ENCODE measurements at regions not wholly inside any gene's neighbourhood (a gene's known extent, or its start where the extent isn't known, plus 50 kb on each side); places are given as distances from the start of the nearest gene placed in this dataset.

DNA sequence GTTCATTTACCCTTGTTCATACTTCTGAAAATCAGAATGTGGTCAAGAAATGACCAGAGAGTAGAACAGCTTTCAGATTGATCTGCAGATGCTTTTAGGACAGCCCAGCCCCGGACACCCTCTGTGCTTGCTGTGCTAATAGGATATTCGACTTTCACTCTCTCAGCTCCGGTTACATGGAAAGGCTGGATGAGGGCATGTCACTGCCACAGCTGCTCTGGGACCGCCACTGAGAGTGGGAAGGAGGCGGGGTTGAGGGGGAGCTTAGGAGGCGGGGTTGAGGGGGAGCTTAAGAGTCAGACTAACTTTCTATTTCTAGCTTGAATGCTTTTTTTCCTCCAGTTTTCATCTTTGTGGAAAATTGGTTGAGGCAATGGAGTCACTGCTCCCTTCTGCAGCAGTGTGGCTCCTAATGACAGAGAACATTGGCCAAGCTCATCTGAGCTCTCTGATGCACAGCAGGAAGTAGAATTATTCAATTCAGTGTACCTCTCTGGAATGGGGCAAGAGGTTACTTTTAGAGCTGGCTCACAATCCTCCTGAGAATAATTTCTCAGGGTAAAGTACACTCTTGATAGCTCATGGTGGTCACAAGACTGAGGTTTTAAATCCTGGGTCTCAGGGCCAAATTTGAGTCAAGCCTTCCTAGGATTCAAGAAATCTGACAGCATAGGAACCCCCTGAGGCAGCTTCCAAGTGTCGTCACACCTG, 74.6 kb upstream of the NPAS1 start:
- TF ChIP-seq, protein P1, sequence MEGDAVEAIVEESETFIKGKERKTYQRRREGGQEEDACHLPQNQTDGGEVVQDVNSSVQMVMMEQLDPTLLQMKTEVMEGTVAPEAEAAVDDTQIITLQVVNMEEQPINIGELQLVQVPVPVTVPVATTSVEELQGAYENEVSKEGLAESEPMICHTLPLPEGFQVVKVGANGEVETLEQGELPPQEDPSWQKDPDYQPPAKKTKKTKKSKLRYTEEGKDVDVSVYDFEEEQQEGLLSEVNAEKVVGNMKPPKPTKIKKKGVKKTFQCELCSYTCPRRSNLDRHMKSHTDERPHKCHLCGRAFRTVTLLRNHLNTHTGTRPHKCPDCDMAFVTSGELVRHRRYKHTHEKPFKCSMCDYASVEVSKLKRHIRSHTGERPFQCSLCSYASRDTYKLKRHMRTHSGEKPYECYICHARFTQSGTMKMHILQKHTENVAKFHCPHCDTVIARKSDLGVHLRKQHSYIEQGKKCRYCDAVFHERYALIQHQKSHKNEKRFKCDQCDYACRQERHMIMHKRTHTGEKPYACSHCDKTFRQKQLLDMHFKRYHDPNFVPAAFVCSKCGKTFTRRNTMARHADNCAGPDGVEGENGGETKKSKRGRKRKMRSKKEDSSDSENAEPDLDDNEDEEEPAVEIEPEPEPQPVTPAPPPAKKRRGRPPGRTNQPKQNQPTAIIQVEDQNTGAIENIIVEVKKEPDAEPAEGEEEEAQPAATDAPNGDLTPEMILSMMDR (IDR thresholded peaks at IDR 0.05; ENCODE audit: extremely low read depth, missing control alignments) = no peak
- DNase-seq (ENCODE audit: low spot score) = no peak

DNA sequence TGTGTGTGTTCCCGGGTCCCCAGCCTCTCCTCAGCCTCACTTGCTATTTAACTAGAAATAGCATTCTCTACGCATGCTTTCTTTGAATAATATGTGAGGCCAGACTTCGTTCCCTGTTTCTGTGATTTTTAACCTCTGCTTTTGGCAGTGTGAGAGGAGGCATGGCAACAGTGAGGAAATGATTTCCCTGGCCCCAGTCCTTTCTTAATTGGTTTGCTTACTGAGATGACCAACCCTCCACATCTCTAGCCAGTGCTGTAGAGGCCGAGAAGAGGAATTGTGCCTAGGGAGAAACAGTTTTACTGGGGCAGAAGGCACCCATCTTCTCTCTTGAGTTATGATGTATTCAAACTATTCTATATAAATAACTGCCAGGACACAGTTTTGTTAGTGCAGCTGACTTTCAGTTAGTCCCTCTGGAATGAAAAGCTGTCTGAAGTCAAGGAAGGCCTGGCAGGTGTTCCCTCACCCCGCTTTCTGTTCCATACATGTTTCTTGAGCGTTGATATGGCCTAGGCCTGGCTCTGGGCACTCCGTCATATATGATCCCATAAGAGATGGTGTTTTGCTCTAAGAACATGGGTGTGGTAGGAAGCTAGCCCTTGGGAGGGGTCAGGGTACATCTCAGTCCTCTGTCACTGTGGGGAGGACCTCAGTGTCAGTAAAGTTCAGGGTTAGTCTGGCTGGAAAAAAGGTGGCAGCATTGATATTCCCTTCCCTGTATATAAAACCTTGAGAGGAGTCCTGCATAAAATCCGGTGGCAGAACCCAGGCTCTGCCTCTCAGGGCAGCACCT, 73.7 kb upstream of the NPAS1 start:
- DNase-seq (ENCODE audit: low spot score) = no peak
- TF ChIP-seq, protein P1 (IDR thresholded peaks at IDR 0.05; ENCODE audit: extremely low read depth, missing control alignments) = no peak

DNA sequence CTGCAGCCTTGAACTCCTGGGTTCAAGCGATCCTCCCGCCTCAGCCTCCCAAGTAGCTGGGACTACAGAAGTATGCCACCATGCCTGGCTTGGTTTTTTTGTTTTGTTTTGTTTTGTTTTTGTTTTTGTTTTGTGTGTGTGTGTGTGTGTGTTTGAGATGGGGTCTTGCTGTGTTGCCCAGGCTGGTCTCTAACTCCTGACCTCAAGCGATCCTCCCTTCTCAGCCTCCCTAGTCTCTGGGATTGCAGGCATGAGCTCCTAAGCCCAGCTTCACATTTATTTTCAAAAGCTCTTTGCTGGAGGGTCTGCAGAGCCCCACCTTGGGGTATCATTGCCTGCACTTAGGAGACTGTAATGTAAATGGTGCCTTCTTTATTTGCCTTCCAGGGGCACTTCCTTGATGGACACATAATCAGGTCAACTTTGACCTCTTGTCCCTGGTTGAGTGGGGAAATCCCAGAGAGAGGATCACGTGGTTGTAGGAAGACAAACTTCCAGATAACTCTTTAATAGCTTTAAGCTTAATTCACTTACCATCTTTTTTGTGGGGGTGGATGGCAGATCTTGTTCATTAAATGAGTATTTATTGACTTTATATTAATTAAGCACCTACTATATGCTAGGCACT, 72.9 kb upstream of the NPAS1 start:
- DNase-seq (ENCODE audit: low spot score) = no peak
- TF ChIP-seq, protein P1 (IDR thresholded peaks at IDR 0.05; ENCODE audit: extremely low read depth, missing control alignments) = no peak

DNA sequence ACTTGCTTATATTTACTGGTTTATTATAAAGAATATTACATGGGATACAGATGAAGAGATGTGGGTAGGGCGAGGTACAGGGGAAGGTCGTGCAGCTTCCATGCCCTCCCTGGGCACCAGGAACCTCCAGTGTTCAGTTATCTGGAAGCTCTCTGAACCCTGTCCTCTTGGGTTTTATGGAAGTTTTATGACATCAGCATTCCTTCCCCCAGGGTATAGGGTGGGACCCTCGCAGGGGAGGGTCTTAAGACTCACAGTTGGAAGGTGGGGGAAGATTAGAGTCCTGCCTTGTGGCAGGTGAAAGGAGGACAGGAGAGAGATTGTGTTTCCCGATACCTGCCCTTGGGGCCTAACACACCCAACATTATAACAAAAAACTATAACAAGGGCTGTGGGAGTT, 71.8 kb upstream of the NPAS1 start:
- TF ChIP-seq, protein P1 (IDR thresholded peaks at IDR 0.05; ENCODE audit: extremely low read depth, missing control alignments) = no peak

DNA sequence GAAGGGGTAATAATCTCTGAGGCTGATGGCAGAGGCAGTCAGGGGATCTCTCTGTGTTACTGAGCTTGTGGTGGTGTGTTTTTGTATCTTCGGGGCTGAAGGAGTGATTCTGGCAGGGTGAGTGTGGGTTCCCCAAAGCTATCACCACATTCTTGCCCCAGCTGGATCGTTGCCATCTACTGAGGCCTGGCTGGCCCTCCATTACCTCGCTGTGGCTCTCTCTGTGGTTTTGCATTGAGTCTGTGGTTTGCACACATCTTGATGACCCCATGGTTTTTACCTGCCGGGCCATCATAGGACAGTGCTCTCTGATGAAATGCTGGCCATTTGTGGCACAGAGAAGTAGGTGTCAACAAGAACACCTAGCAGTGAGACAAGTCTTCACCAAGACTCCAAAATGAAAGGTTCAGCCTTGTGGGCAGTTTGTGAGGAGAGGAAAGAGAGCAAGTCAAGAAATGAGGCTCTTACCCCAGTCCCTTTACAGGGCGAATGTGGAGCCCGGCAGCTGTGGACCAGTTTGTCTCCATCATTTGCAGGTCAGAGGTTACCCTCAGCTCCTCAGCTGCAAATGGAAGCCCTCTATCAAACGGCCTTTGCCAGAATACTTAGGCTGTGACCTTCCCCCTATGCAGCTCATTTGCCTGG, 69.0 kb upstream of the NPAS1 start:
- TF ChIP-seq, protein P1 (IDR thresholded peaks at IDR 0.05; ENCODE audit: extremely low read depth, missing control alignments) = no peak
- DNase-seq (ENCODE audit: low spot score) = no peak

More for the DNA sequence above, 71.8 kb upstream of the NPAS1 start:
- DNase-seq (ENCODE audit: low spot score) = no peak

DNA sequence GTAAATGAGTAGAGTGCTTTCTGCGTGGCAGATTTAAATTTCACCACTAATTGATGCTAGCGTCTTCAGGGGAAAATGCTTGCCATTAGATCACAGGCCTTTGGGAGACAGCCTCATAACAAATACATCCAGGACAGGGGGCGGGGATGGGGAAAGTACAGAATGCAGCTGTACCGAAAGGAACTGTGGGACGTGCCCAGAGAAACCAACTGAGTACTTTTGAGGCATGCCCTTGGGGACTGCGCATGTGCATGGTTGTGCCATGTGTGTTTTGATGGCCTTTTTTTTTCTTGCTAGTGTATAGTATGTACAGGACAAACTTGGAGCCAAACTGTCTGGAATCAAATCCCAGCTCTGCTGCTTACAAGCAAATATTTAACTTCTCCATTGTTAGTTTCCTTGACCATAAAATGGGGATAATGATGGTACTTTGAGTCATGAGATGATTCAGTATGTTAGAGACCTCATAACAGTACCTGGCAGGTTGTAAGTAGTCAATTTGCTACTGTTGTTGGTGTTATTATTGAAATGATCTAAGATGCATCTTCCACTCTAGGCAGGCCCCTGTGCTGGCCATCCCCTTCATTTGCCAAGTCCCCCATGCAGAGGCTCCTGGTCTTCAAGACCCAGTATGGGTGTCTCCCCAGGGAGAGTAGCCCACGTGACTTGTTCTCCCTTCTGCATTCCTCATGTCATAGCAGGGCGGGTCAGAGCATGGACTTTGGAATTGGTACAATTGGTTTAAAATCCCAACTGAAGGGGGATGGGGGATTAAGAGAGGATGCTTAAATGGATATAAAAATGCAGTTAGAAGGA, 68.3 kb upstream of the NPAS1 start:
- TF ChIP-seq, protein P1 (IDR thresholded peaks at IDR 0.05; ENCODE audit: extremely low read depth, missing control alignments) = no peak
- DNase-seq (ENCODE audit: low spot score) = no peak

Measured in GM20000 (cell line).